GM18868 (cell line): ENCODE measurements at regions not wholly inside any gene's neighbourhood (a gene's known extent, or its start where the extent isn't known, plus 50 kb on each side); places are given as distances from the start of the nearest gene placed in this dataset.
"Not testable (repeated sequence)": the region's sequence is repeated elsewhere in the genome, so short reads cannot be mapped to it uniquely, and the experiment has no call there.

Experiments
- ATAC-seq: cut with Tn5 transposase; IDR thresholded peaks from one replicate; pipeline ENCODE4 v1.9.1; 2021; ENCODE audit warnings: mild to moderate bottlenecking, moderate library complexity; ENCODE audit not compliant: unreplicated experiment

DNA sequence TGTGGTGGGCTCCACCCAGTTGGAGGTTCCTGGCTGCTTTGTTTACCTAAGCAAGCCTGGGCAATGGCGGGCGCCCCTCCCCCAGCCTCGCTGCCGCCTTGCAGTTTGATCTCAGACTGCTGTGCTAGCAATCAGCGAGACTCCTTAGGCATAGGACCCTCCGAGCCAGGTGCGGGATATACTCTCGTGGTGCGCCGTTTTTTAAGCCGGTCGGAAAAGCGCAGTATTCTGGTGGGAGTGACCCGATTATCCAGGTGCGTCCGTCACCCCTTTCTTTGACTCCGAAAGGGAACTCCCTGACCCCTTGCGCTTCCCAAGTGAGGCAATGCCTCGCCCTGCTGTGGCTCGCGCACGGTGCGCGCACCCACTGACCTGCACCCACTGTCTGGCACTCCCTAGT, 1719.9 kb downstream of the BRINP3 start:
- not testable (repeated sequence) for ATAC-seq

GRCh38 chr1:188761226-188761625, 1716.4 kb downstream of the BRINP3 start:
- no peak for ATAC-seq

- no peak for ATAC-seq
These were observed 1715.4 kb downstream of the BRINP3 start for GRCh38 chr1:188762166-188762743.

- ATAC-seq, result no peak
These were observed 1714.1 kb downstream of the BRINP3 start for GRCh38 chr1:188763541-188763940.

DNA sequence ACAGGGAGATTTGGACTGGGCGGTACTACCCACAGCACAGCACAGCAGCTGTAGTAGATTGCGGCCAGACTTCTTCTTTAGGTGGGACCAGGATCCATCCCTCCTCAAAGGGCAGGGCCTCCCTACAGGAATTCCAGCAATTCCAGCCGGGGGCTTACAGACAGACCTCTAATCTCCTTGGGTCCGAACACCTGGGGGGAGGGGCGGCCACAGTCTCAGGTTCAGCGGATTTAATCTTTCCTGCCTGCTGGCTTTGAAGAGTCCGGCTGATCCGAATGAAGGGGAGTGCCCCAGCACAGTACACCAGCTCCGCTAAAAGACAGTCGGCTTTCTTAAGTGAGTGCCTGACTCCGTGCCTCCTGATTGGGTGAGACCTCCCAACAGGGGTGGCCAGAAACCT, 1708.5 kb downstream of the BRINP3 start:
- ATAC-seq, result no peak

- no peak for ATAC-seq
These were observed 1707.7 kb downstream of the BRINP3 start for GRCh38 chr1:188769936-188770335.

GRCh38 chr1:188778578-188778977, 1699.1 kb downstream of the BRINP3 start:
- no peak for ATAC-seq

DNA sequence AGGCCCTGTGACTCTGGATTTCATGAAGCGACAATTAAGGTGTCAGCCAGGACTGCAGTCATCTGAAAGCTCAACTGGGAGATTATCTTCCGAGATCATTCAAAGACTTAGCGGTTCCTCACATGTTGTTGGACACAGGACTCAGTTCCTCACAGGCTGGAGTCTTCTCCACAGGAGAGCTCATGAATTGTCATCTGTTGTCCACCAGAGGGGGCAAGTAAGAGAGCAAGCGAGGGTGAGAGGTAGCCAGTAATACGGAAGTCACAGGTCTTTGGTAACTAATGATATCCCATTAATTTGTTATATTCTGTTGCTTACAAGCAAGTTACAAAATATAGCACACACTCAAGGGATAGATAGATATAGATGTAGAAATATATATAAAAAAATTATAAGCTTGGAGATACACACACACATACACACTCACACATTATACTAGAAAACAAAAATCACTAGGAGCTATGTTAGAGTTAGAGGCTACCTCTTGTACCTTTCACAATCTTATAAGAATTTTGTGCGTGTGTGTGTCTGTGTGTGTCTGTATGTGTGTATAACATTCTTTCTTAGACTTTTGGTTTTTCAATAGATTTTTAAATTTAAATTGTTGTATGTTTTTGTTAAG, 1695.3 kb downstream of the BRINP3 start:
- peak; percentile 100 for ATAC-seq

DNA sequence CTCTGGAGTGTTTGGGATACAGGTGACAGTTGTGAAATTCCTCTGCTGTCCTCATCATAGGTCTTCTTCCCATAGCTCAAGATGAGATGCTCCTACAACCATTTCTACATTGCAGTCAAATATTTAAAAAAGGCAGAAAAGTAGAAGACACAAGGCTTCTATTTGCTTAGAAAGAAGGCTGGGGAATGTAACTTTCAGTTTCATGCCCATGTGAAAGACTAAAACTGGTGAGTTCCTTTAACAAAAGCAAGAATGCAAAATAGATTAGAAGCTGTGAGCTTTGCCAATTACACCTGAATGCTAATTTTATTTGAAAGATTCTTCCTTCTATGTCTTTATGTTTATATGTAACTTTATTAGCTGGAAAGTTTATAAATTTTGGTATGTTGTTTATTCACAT, 1682.7 kb downstream of the BRINP3 start:
- ATAC-seq, result no peak

GRCh38 chr1:188812153-188812552, 1665.5 kb downstream of the BRINP3 start:
- not testable (repeated sequence) for ATAC-seq

DNA sequence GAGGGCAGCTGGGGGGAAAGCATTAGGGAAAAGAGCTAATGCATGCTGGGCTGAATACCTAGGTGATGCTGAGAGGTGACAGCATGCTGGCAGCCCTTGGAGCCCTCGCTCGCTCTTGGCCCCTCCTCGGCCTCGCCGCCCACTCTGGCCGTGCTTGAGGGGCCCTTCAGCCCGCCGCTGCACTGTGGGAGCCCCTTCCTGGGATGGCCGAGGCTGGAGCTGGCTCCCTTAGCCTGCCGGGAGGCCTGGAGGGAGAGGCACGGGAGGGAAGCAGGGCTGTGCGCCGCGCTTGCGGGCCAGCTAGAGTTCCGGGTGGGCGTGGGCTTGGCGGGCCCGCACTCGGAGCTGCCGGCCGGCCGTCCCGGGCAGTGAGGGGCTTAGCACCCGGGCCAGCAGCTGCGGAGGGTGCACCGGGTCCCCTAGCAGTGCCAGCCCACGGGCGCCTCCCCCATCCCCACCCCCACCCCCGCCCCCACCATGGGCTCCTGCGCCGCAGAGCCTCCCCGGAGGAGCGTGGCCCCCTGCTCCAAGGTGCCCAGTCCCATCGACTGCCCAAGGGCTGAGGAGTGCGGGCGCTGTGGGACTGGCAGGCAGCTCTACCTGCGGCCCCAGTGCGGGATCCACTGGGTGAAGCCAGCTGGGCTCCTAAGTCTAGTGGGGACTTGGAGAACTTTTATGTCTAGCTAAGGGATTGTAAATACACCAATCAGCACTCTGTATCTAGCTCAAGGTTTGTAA, 1664.7 kb downstream of the BRINP3 start:
- ATAC-seq, result not testable (repeated sequence)

- no peak for ATAC-seq
These were observed 1659.8 kb downstream of the BRINP3 start for GRCh38 chr1:188817814-188818213.

- ATAC-seq, result no peak
These were observed 1655.4 kb downstream of the BRINP3 start for GRCh38 chr1:188822248-188822647.

- no peak for ATAC-seq
These were observed 1652.2 kb downstream of the BRINP3 start for GRCh38 chr1:188825471-188825870.

GRCh38 chr1:188826800-188827199, 1650.9 kb downstream of the BRINP3 start:
- no peak for ATAC-seq

- no peak for ATAC-seq
These were observed 1650.3 kb downstream of the BRINP3 start for GRCh38 chr1:188827400-188827799.

GRCh38 chr1:188841111-188841696, 1636.5 kb downstream of the BRINP3 start:
- ATAC-seq, result not testable (repeated sequence)

GRCh38 chr1:188846468-188846867, 1631.2 kb downstream of the BRINP3 start:
- no peak for ATAC-seq

- ATAC-seq, result no peak
These were observed 1620.1 kb downstream of the BRINP3 start for GRCh38 chr1:188857526-188858087.

GRCh38 chr1:188867614-188868013, 1610.0 kb downstream of the BRINP3 start:
- no peak for ATAC-seq

- ATAC-seq, result no peak
These were observed 1606.5 kb downstream of the BRINP3 start for GRCh38 chr1:188871164-188871563.
